SK-N-MC (cell line): ENCODE measurements at regions not wholly inside any gene's neighbourhood (a gene's known extent, or its start where the extent isn't known, plus 50 kb on each side); places are given as distances from the start of the nearest gene placed in this dataset.

Experiments
- EZH2 ChIP-seq: fragments of 200-600 bp; sonication (generic); IDR thresholded peaks from one replicate; pipeline ENCODE4 v1.6.1; 2017; ENCODE audit warnings: antibody characterized with exemption
- POLR2AphosphoS5 ChIP-seq: IDR thresholded peaks from 2 replicates; pipeline ENCODE4 v1.6.1; 2012; ENCODE audit warnings: mild to moderate bottlenecking, low read depth, low read length, borderline replicate concordance

- no peak for TF ChIP-seq EZH2
- TF ChIP-seq POLR2AphosphoS5: no peak
These were observed 380.3 kb upstream of the JARID2 start for GRCh38 chr6:14865531-14866100.
